NCI-H2107 treated with DMSO at 0.1 percent for 48 hours (cell line): ENCODE measurements at regions not wholly inside any gene's neighbourhood (a gene's known extent, or its start where the extent isn't known, plus 50 kb on each side); places are given as distances from the start of the nearest gene placed in this dataset.
"Not testable (repeated sequence)": the region's sequence is repeated elsewhere in the genome, so short reads cannot be mapped to it uniquely, and the experiment has no call there.

Experiments used
- DNase-seq: peaks from one replicate; lab custom pipeline; 2025; ENCODE audit not compliant: unreplicated experiment; lab: John Stamatoyannopoulos, UW

DNA sequence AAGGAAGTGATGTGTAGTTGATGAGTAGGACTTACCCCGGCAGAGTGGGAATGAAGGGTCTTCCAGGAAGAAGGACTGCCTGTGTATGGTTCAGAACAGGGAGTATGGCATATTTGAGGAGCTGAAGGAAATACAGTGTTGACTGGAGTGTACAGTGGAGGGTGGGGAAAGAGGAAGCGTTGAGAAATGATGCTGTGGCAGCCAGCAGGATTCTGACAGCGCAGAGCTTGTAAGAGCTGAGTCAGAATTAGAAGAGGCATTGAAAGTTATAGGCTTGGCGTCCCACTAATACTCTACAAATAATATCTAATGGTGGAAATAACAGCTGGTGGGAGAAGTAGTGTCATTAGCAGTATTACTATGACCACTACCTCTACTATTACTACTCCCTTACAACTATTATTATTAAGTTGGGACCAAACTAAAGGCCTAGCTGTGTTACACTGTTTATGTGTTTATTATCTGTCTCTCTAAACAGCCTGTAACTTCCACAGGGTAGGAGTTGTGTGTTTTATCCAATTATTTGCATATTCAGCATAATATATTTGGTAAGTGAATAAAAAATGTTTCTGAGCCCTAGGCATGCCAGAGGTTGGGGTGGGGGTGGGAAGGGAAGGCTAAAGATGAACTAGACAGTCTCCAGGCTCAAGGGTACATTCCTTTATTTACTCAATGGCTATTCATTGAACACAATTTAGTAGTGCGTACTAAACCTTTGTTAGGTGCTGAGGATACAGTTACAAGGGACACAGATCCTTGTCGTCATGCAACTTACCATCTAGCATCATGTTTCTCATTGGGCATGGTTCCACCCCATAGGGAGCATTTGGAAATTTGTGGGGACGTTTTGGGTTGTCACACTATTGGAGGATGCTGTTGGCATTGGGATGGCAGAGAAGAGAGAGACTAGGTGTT lies 428.8 kb upstream of the ONECUT1 start:
- no peak for DNase-seq

DNA sequence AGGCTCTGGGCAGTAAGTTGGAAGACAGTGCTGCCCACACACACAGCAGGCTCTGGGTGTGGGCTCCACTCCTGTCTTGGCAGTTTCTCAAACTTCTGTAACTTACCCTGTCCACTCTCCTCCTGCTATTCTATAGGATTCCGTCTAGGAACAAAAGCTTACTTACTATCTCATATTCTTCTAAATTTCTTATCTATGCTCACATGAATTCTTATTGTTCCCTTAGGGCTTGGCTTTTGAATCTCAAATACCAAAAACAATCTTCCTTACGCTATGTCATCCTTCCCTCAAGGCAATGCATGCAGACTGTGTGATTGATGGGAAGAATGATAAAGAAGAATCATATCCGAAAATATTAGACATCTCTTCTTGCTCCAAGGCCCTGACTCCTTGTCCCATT lies 425.9 kb upstream of the ONECUT1 start:
- no peak for DNase-seq

DNA sequence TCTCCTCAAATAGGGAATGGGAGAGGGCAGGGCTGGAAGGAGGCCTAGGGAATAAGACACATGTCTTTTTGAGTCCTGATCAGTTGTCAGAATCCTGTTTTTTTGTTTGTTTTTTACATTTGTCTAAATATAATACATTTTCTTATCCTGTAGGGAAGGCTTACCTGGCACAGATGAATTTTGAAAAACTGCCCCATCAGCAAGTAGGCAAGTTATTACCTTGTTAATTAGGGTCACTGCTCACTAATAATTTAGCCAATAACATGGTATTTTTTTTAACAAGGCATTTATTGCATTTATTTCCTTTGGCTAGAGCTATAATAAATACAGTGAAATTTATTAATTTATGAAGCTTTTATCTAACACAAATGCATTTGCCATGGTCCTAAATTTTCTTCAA lies 423.2 kb upstream of the ONECUT1 start:
- DNase-seq, result no peak

DNA sequence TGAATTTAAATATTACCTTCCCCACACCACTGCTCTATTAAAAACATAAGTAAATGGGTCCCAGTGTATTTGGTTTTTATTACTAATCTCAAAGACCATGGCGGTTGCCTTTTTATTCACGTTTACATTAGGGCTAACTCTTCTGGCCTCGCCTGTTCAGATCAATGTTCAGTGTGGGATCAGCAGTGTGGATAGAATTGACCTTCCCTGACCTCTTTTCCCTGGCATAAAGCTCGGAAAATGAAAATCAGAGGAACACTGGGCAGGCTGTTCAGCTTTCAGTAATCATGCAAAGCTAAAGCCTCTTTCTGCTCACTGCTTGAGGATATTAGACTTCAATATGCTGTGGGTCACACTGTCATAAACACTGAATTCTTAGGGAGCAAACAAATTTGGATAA lies 422.6 kb upstream of the ONECUT1 start:
- no peak for DNase-seq

DNA sequence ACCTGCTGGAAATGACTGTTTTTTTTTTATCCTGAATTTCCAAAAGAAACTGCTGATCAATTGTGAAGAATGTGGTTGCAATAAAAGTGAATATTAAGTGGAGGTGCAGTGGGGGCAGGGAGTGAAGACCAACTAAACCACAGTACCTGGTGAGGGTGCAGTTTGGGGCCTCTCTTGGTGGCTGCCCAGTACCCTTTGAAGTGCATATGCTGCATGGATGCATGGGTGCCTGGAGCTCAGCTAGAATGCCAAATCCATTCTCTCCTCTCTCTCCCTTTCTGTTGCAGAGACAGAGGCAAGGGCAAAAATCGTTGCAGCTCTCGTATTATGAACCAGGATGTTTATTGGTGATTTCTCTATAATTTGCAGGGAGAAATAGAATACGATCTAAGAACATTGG lies 420.5 kb upstream of the ONECUT1 start:
- DNase-seq, result no peak

DNA sequence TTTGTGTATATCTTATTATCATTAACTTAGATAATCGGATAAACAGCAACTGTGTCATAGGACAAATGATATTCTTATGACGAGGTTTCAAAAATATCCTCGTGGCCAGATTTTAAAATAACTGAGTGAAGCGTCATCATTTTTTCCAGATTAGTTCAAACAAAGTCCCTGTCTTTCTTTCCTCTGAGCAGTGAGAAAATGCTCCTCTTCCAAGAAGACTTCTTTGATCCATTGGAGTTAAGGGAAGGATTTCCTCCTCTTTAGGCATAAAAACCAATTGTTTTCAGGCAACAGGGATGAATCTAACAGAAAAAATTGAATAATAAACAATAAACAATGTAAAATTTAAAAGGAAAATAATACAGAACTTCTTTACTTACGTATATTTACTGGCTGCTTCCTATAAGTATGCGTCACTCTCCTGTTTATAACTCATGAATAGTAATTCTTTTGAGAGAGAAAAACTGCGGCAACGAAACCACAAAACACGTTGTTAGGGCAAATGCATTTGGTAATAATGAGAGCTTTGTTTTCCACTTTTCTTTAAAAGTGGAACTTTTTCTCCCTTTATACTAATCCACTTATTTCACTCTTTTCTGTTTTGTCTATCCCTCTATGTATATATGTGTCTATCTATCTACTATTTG lies 419.4 kb upstream of the ONECUT1 start:
- DNase-seq, result no peak

DNA sequence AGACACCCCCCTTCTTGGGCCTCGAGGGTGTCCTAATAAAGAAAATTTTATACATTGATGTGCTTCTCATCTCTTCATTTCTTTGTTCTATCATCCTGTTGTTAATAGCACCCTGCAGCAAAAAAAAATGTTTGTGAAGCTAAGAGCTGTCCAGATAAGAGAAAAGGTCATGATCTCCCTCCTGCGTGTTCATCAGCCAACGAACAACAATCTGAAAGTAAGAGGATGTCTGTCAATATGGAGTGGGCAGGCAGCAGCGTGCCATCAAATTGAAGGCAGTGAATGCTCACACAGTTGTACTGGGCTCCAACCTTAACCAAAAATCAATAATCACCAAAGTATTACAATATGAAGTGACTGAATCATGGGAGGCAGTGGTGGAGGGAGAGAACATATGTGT lies 418.6 kb upstream of the ONECUT1 start:
- DNase-seq, result no peak

DNA sequence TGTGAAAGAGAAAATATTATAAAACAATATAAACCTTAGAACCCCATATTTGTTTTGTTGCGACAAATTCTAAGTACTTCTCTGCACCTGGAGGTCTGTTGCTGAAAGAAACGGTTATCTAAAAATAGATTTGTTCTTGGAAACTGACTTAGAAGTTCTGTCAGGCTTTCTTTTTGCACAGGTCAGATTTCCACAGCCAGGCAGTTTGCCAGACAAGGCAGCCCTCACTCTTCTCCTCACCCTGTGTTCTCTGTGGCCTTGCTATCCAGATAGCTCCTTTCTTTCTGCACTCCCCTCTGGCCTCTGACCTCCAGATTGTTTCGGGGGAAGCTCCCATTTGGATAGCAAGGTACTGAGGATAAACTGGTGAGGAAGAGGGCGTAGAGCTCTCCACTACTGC lies 413.3 kb upstream of the ONECUT1 start:
- DNase-seq, result no peak

DNA sequence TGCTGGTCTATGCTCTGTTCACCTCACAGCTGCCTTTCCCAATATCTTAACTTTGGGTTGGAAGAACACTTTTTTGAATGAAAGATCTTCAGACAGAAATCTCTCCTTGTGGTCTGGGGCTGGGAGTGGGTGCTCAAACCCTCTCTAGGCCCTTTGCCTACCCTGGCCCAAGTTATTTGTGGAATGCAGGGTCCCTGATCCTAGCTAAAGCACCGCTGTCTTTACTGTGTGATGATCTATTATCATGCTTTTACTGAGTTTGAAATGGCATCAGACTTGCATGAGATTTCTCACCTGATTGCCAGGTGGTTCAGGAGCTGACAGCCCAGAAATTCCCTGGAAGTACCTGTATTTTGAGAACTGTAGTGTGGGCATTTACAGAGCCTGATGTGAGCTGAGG lies 412.7 kb upstream of the ONECUT1 start:
- DNase-seq, result no peak

DNA sequence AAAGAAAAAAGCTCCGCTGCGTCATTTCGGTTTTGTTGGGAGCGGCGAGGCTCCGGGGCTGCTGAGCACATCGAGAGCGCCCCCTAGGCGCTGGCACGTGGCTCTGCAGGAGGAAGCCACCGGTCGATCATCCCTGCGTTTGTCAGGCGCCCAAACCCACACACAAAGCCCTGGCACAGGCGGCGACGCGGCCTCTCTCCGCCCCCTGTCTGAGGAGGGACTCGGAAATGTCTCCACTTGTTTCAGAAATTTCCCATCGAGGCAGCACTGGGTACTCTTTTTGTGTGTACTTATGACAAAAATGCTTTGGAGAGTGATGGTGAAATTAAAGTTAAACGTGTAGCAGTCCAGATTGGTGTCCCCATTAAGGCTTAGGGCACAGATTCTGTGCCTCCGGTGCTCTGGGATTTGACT lies 407.3 kb upstream of the ONECUT1 start:
- DNase-seq, result no peak

DNA sequence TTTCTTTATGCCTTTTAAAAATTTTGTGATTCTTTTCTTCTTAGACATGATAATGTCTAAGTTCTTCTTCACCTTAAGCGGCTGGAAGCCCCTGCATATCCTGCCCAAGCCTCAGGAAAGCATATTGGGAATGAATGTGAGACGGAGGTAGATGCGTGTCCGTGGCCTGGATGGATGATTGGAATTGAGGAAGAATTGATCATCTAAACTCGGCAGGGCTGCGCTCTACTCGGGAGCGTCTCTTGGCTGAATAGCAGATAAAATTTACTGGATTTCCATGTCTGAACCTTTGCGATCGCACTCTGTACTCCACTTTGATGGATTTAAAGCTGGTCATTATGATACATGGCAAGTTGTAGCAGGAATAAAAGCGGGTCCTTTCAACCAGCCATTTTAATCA lies 406.7 kb upstream of the ONECUT1 start:
- DNase-seq, result no peak

DNA sequence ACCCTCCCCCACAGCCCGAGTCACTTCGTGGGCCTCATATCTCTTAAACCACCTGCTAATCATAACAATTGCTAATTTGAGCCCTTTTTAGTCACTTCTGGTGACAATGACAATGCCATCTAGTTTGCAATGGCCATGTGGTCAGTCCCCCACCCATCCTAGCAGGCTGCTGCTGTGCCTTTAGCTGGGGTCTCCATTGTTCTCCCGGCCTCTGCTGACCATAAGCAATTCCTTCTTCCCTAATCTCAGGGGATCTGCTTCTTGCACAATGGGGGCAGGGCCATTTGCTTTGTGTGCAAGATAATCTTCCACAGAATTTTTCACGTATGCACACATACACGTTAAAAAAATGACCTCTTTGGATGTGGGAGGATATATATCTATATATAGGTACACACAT lies 406.1 kb upstream of the ONECUT1 start:
- no peak for DNase-seq

DNA sequence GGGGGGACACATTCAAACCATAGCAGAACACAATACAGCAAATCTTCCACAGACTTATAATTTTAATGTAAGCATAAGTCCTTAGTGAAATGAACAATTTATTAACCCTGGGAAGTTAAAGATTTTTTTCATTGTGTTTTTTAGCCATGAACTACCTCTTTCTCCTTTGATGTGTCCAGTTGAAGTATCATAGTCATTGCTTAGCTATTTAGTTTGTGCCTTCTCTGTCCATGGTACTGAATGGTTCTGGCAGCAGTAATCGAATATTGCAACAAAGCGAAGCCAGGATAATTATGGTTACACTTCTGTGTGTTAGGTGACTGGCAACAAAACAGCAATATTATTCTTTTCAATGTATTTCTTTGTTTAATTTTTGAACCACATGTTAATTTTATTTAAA lies 403.0 kb upstream of the ONECUT1 start:
- DNase-seq, result no peak

DNA sequence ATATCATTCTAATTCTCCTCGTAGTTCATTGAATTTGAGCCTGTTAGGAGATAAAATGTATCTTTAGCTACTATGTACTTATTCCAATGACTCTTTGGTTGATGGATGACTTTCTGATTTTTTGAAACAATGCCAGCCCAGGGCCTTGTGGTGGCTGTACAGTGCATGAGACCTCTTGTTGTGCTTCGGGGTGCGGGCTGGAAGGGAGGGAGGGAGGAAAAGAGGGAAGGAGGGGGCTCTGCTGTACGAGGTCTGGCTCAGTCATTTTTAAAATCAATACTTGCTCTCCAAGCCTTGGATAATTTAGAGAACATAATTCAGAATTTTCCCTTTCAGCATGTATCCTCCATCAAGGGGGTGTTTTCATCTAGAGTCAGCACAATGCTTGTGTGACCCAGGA lies 399.7 kb upstream of the ONECUT1 start:
- no peak for DNase-seq

DNA sequence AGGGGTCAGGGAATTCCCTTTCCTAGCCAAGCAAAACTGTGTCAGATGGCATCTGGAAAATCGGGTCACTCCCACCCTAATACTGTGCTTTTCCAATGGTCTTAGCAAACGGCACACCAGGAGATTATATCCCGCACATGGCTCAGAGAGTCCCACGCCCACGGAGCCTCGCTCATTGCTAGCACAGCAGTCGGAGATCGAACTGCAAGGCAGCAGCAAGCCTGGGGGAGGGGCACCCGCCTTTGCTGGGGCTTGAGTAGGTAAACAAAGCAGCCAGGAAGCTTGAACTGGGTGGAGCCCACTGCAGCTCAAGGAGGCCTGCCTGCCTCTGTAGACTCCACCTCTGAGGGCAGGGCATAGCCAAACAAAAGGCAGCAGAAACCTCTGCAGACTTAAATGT lies 393.3 kb upstream of the ONECUT1 start:
- DNase-seq, result not testable (repeated sequence)

DNA sequence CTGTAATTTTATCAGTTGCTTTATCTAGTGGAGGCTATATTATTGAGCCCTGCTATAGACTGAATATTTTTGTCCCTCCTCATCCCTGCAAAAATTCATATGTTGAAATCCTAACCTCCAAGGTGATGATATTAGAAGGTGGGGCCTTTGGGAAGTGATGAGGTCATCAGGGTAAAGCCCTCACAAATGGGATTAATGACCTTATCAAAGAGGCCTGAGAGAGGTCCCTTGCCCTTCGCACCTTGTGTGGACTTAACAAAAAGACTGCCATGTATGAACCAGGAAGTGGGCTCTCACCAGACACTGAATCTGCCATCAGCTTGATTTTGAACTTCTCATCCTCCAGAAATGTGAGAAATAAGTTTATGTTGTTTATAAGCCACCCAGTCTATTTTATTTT lies 381.4 kb upstream of the ONECUT1 start:
- DNase-seq, result no peak

DNA sequence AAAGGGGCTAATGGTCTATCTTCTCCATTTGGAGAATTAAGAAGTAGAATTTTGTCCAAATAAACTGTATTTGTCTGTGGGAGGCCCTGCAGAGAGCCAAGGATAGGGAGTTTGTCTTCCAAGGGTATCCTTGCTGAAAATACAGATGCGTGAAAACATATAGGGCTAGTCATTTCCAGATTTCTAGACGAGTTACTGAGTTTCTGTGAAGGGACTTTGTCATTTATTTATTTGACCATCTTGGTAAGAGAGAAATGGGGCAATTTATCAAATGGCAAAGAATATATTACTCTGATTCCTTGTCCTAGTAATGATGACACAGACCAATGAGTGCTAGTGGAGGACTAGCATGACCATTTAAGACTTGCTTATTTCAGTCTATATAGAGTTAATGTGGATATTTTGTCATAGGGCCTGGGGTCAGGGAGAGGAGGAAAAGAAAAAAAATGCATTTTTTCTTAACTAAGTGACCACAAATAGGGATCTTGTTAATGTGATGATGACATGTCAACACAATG lies 376.6 kb upstream of the ONECUT1 start:
- no peak for DNase-seq

DNA sequence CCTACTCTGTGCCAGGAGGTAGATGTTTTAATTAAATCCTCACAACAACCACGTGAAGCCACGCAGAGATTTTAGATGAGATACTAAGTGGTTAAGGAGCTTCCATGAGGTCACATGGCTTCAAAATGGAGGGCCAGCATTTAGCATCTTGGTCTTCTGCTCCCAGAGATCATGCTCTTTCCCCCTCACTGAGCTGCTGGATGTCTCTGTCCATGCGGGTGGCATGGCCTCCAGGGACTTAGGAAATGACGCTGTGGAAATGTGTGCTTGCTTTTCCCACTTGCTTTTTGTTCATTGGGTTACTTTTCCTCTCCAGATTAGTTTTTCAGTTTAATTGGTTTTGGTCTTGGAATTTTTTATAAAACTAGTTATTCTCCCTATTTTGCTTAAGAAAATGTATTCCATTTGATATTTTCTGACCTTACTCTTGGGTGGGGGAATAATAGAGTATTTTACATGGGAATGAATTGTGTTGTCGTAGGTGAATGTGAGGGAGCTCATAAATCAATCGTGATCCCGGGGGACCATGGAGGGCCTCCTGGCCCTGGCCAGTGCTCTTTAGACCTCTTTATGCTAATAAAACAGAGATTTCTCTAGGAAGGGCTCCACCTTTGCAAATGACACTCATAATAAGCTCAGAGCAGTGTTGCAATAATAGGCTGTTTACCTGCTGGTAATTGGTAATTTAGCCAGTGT lies 376.0 kb upstream of the ONECUT1 start:
- no peak for DNase-seq

DNA sequence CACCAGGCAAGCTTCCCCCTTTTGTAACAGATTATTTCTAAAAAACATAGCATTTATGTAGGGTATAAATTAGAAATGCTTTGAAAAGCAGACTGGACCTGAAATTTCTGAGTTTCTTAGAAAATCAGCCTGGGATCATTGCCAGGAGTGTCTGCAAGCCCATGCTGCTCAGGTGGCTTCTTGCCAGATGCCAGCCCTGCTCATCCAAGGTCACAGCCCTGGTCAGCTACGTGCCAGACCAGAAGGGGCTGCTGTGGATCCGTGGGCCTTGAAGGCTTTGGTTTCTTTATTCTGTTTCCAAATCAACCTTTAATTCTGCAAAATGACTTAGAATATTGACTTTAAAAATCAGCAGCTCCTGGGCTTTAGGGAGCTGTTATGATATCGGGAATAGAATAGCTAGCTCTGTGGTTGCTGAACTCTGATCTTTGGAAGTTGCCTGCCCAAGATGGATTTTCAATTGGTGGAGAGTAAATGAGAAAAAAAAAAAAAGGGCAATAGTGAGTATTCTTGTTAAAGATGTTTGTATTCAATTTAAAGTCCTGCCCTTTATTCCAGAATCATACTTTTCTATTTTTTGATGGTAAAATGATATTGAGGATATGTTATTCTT lies 370.1 kb upstream of the ONECUT1 start:
- DNase-seq, result no peak

DNA sequence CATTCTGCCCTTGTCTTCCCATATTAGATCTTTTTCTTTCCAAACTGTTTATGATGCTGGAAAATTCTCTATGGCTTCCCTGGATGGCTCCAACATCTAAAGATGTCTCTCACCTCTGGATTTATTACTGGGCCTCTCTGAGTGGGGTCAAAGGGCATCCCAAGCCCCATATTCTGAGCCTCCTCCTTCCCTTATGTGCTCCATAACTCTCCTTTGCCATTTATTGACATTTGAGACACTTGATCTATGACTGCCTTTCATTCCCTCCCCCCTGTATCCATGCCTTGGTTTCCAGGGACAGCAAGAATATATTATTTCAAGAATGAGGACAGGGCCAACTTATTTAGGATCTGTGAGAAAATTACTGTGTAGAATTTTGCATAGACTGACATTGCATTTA lies 369.3 kb upstream of the ONECUT1 start:
- DNase-seq, result no peak

DNA sequence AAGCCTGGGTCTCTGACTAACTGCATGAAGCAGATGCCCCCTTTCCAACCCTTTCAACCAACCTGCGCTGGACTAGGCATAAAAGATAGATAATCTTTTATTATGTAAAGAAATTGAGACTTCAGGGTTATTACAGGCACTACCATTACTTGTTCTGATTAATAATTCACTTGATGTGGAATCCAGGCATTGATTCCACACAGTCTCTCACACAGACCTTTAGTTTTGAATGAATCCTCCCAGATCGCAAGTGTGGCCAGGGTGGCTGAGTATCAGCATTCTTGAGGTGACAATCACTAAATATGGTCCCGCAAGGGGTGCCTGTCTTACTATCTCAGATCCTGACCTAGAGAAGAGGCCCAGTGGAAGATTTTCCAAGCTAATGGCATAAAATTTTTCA lies 368.9 kb upstream of the ONECUT1 start:
- DNase-seq, result no peak
